GM18858 (cell line): ENCODE measurements at regions not wholly inside any gene's neighbourhood (a gene's known extent, or its start where the extent isn't known, plus 50 kb on each side); places are given as distances from the start of the nearest gene placed in this dataset.
"Not testable (repeated sequence)": the region's sequence is repeated elsewhere in the genome, so short reads cannot be mapped to it uniquely, and the experiment has no call there.

Experiments used
- ATAC-seq: cut with Tn5 transposase; IDR thresholded peaks from one replicate; pipeline ENCODE4 v1.9.1; 2021; ENCODE audit not compliant: unreplicated experiment

GRCh38 chr2:235212501-235213158 lies 260.8 kb downstream of the SH3BP4 start:
- ATAC-seq = no peak

- ATAC-seq = no peak
These were observed 263.4 kb downstream of the SH3BP4 start for GRCh38 chr2:235215248-235215647.

DNA sequence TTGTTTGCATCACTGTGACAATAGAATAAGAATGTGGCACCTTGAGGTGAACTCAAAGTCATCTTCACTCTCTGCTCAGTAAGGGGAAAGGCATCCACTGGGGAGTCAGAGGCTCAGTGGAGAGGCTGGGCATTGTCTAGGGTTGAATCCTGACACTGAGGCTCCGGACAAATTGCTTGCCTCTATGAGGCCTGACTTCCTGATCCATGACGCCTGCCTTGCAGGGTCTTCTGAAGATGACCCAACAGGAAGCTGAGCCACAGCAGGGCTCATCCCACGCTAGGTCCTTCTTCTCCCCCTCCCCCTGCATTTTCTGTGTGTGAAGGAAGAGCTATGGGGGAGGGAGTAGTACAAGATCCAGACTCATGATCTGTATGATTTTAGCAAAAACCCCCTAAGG lies 265.1 kb downstream of the SH3BP4 start:
- ATAC-seq = no peak

GRCh38 chr2:235217846-235218245 lies 266.0 kb downstream of the SH3BP4 start:
- no peak for ATAC-seq

- ATAC-seq = no peak
These were observed 266.7 kb downstream of the SH3BP4 start for GRCh38 chr2:235218486-235218907.

GRCh38 chr2:235219048-235219447 lies 267.2 kb downstream of the SH3BP4 start:
- ATAC-seq = no peak

- ATAC-seq = no peak
These were observed 268.5 kb downstream of the SH3BP4 start for GRCh38 chr2:235220331-235220730.

- ATAC-seq = no peak
These were observed 270.8 kb upstream of the AGAP1 start for GRCh38 chr2:235223011-235223410.

DNA sequence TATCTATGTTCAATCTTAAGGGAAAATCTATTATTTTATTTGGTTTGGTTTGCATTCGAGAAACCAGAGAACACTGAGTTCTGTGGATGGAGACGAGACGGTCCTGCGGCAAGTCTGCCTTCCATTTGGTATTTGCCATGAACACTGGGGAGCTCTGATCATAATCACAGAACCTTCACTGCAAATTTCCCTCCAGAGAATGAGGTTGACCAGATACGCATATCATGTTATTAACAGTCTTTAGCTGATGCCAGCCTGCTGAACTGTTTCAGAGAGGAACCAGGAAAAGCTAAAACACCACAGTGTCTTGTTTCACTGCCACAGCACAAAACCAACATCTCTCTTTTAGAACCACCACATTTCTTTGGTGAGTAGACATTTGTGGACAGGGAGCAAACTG lies 269.4 kb upstream of the AGAP1 start:
- no peak for ATAC-seq

GRCh38 chr2:235225261-235225660 lies 268.6 kb upstream of the AGAP1 start:
- ATAC-seq = no peak

GRCh38 chr2:235227590-235227989 lies 266.3 kb upstream of the AGAP1 start:
- ATAC-seq = no peak

DNA sequence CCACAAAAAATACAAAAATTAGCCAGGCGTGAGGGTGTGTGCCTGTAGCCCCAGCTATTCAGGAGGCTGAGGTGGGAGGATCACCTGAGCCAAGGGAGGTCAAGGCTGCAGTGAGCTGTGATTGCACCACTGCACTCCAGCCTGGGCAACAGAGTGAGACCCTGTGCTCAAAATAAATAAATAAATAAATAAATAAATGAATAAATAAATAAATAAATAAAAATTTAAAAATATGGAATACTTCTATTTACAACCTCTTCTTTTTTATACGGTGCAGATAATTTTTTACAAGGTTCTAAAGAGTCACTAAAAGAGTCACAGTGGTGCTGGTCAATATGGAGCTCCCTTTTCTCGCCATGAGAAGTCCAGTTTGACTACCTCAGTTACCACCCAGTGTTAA lies 265.4 kb upstream of the AGAP1 start:
- not testable (repeated sequence) for ATAC-seq

- ATAC-seq = no peak
These were observed 264.6 kb upstream of the AGAP1 start for GRCh38 chr2:235229236-235229635.

- no peak for ATAC-seq
These were observed 262.8 kb upstream of the AGAP1 start for GRCh38 chr2:235230821-235231601.

DNA sequence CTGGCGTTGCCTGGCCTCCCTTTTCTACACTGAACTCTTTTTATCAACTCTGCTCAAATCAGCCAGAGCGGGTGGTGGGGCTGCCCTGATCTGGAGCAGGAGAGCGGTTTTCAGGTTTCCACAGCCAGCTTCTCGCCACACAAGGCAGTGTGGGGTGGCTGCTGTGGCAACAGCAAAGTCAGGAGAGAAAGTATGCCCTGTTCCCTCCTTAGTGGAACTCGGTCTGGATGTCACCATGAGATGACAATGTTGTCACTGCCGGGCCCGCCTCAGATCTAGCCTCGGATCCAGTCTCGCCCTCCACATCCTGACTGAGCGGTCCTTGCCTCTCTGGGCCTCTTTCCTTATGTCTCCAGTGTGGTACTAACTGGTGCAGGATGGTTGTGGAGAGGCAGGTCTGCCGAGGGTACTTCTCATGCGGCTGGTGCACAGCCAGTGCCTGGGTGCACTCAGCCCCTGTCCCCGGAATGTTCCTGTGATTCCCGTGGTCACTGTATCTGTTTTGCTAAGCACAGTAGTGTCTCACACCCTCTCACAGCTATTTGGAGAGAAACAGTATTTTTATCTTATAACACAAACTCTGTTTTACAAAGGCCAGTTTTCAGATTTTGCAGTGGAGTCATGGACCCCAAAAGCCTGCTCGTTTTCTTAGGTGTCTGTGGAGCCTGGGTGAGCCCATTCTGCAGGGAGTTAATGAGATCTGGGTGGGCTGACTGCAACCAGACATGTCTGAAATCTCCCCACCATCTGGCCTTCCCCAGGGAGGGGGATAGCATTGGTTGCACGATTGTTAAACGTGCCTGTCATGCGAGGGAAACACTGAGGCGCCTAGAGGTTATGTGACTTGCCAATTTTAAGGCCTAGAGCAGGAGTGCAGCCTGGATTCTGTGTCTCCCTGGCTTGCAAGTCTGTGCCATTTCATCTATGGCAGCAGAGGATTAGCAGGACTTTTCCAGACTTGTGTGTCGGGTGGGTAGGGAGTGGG lies 261.1 kb upstream of the AGAP1 start:
- ATAC-seq = no peak

DNA sequence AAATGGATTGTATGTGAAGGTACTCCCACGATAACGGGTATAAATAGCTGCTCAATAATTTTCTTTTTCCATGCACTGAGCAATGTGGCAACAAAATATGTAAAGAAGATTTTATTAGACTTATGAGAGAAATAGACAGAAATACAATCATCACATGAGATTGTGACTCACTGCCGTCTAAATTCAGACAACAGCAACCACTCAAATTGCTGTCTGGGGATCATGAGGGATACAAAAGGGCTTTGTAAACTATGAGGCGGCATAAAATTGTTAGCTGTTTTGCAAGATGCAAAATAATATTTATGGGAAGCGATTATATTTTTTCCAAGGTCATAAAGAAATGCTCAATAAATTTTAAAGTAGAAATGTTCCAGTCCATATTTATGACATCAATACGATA lies 259.1 kb upstream of the AGAP1 start:
- ATAC-seq = no peak

- no peak for ATAC-seq
These were observed 257.7 kb upstream of the AGAP1 start for GRCh38 chr2:235235977-235236767.

DNA sequence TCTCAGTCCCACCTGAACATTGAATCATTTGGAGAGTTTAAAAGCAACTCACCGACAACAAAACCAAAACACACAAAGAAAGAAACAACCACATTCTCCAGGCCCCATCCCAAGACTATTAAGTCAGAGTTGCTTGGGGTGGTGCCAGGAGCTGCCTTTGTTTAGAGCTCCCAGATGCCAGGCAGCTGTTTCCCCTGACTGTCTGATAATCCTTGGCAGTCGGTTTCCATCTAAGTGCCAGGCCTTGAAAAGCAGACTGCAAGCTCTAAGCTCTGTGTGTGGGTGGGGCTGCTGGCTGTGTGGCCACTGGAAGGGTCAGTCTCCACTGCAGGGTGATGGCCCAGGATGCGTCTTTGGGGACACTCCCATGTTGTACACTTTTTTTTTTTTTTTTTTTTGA lies 255.3 kb upstream of the AGAP1 start:
- no peak for ATAC-seq

- no peak for ATAC-seq
These were observed 253.3 kb upstream of the AGAP1 start for GRCh38 chr2:235240574-235240973.
